ENCODE measurements at regions not wholly inside any gene's neighbourhood (a gene's known extent, or its start where the extent isn't known, plus 50 kb on each side); places are given as distances from the start of the nearest gene placed in this dataset.

GRCh38 chr3:31449318-31449717 lies 83.4 kb upstream of the STT3B start:
- TF ChIP-seq CTCF (conservative IDR thresholded peaks at IDR 0.05), result no peak
- TF ChIP-seq EZH2 (IDR thresholded peaks at IDR 0.05; ENCODE audit: low read depth), result no peak
